HEK293 (cell line): ENCODE measurements at regions not wholly inside any gene's neighbourhood (a gene's known extent, or its start where the extent isn't known, plus 50 kb on each side); places are given as distances from the start of the nearest gene placed in this dataset.

Source experiments
- CTCF ChIA-PET: fragments of 350-600 bp; formaldehyde crosslinking; extraction: SDS; loops from one replicate; lab custom pipeline; 2021; ENCODE audit warnings: antibody characterized with exemption; lab: Yijun Ruan, JAX
- POLR2A ChIA-PET: fragments of 300-600 bp; formaldehyde crosslinking; extraction: SDS; loops from one replicate; lab custom pipeline; 2020; ENCODE audit warnings: antibody characterized with exemption, inconsistent platforms; lab: Yijun Ruan, JAX
- H3K27ac ChIP-seq: fragments of 200-500 bp; sonication (Bioruptor generic); 2 replicates; pipeline ENCODE4 v1.5.1; 2014; ENCODE audit warnings: low read depth, low read length, control low read depth, inconsistent platforms; ENCODE audit errors: extremely low read depth
- H3K36me3 ChIP-seq, 2 experiments: fragments of 200-500 bp in 1 of 2; sonication (Bioruptor generic) in 1 of 2; 1 replicate in 1 of 2; 2 replicates in 1 of 2; pipeline ENCODE4 v1.5.1; 2014 to 2017; ENCODE audit warnings: inconsistent platforms in 2 of 2, low read length in 2 of 2; ENCODE audit not compliant: control insufficient read depth in 2 of 2, insufficient read depth in 1 of 2
- H3K4me1 ChIP-seq: fragments of 200-500 bp; sonication (Bioruptor generic); 2 replicates; pipeline ENCODE4 v1.5.1; 2014; ENCODE audit warnings: mild to moderate bottlenecking, low read length, inconsistent platforms; ENCODE audit not compliant: control insufficient read depth, insufficient read depth
- H3K4me3 ChIP-seq: 2 replicates; pipeline ENCODE4 v1.5.1; 2011; ENCODE audit warnings: low read depth, mild to moderate bottlenecking, control low read depth, low read length, moderate library complexity
- H3K9me3 ChIP-seq: fragments of 200-500 bp; sonication (Bioruptor generic); 2 replicates; pipeline ENCODE4 v1.5.1; 2014; ENCODE audit warnings: low read depth, low read length, inconsistent platforms; ENCODE audit not compliant: control insufficient read depth, insufficient read depth
- ATF2 ChIP-seq: fragments of 450-650 bp; formaldehyde crosslinking; IDR thresholded peaks from 2 replicates; pipeline ENCODE4 v1.5.1; 2016; ENCODE audit warnings: missing biosample characterization, missing genetic modification characterization, low read depth
- BCL11A ChIP-seq: fragments of 450-650 bp; formaldehyde crosslinking; IDR thresholded peaks from 2 replicates; pipeline ENCODE4 v1.5.1; 2016; ENCODE audit warnings: low read depth, missing biosample characterization, missing genetic modification characterization
- ELK4 ChIP-seq: IDR thresholded peaks from 2 replicates; pipeline ENCODE4 v1.6.1; 2011; ENCODE audit warnings: mild to moderate bottlenecking, low read depth, low read length, borderline replicate concordance
- GFI1B ChIP-seq: fragments of 450-650 bp; formaldehyde crosslinking; IDR thresholded peaks from 2 replicates; pipeline ENCODE4 v1.5.1; 2016; ENCODE audit warnings: missing biosample characterization, missing genetic modification characterization
- GLI2 ChIP-seq: fragments of 450-650 bp; formaldehyde crosslinking; IDR thresholded peaks from 2 replicates; pipeline ENCODE4; 2017; ENCODE audit warnings: missing biosample characterization, missing genetic modification characterization, low read depth, borderline replicate concordance
- GLIS1 ChIP-seq: fragments of 450-650 bp; formaldehyde crosslinking; IDR thresholded peaks from 2 replicates; pipeline ENCODE4 v1.5.1; 2016; ENCODE audit warnings: missing biosample characterization, missing genetic modification characterization
- KLF17 ChIP-seq: fragments of 450-650 bp; formaldehyde crosslinking; IDR thresholded peaks from 2 replicates; pipeline ENCODE4 v1.5.1; 2016; ENCODE audit warnings: missing biosample characterization, missing genetic modification characterization
- PRDM1 ChIP-seq: fragments of 450-650 bp; formaldehyde crosslinking; IDR thresholded peaks from 2 replicates; pipeline ENCODE4; 2016; ENCODE audit warnings: missing biosample characterization, missing genetic modification characterization
- SCRT2 ChIP-seq: fragments of 450-650 bp; formaldehyde crosslinking; IDR thresholded peaks from 2 replicates; pipeline ENCODE4 v1.5.1; 2016; ENCODE audit warnings: missing biosample characterization, missing genetic modification characterization
- SETDB1 ChIP-seq: IDR thresholded peaks from one replicate; pipeline ENCODE4 v1.6.1; 2017; ENCODE audit warnings: mild to moderate bottlenecking, low read length, moderate library complexity, mixed read lengths; ENCODE audit not compliant: insufficient read length
- ZNF138 ChIP-seq: fragments of 450-650 bp; formaldehyde crosslinking; IDR thresholded peaks from 2 replicates; pipeline ENCODE4 v1.5.1; 2016; ENCODE audit warnings: missing biosample characterization, missing genetic modification characterization, borderline replicate concordance
- ZNF146 ChIP-seq: fragments of 450-650 bp; formaldehyde crosslinking; IDR thresholded peaks from 2 replicates; pipeline ENCODE4 v1.5.1; 2016; ENCODE audit warnings: missing biosample characterization, missing genetic modification characterization
- ZNF157 ChIP-seq: fragments of 450-650 bp; formaldehyde crosslinking; IDR thresholded peaks from 2 replicates; pipeline ENCODE4 v1.5.1; 2016; ENCODE audit warnings: missing biosample characterization, missing genetic modification characterization
- ZNF175 ChIP-seq: fragments of 450-650 bp; formaldehyde crosslinking; IDR thresholded peaks from 2 replicates; pipeline ENCODE4 v1.5.1; 2016; ENCODE audit warnings: missing biosample characterization, missing genetic modification characterization
- ZNF202 ChIP-seq: fragments of 450-650 bp; formaldehyde crosslinking; IDR thresholded peaks from 2 replicates; pipeline ENCODE4 v1.5.1; 2016; ENCODE audit warnings: missing biosample characterization, missing genetic modification characterization, borderline replicate concordance
- ZNF24 ChIP-seq: fragments of 450-650 bp; formaldehyde crosslinking; IDR thresholded peaks from 2 replicates; pipeline ENCODE4 v1.5.1; 2016; ENCODE audit warnings: missing biosample characterization, missing genetic modification characterization
- ZNF341 ChIP-seq: fragments of 450-650 bp; formaldehyde crosslinking; IDR thresholded peaks from 2 replicates; pipeline ENCODE4; 2016; ENCODE audit warnings: low read depth, missing biosample characterization, missing genetic modification characterization
- ZNF37A ChIP-seq: fragments of 450-650 bp; IDR thresholded peaks from 2 replicates; pipeline ENCODE4 v1.5.1; 2018; ENCODE audit warnings: missing biosample characterization, missing genetic modification characterization
- ZNF398 ChIP-seq: fragments of 450-650 bp; formaldehyde crosslinking; IDR thresholded peaks from 2 replicates; pipeline ENCODE4 v1.5.1; 2017; ENCODE audit warnings: missing biosample characterization, missing genetic modification characterization
- ZNF416 ChIP-seq: fragments of 450-650 bp; formaldehyde crosslinking; IDR thresholded peaks from 2 replicates; pipeline ENCODE4 v1.5.1; 2016; ENCODE audit warnings: missing biosample characterization, missing genetic modification characterization
- ZNF433 ChIP-seq: fragments of 450-650 bp; formaldehyde crosslinking; IDR thresholded peaks from 2 replicates; pipeline ENCODE4 v1.5.1; 2016; ENCODE audit warnings: missing biosample characterization, missing genetic modification characterization, low read depth
- ZNF473 ChIP-seq: fragments of 450-650 bp; formaldehyde crosslinking; IDR thresholded peaks from 2 replicates; pipeline ENCODE4 v1.5.1; 2017; ENCODE audit warnings: missing biosample characterization, missing genetic modification characterization
- ZNF501 ChIP-seq: fragments of 450-650 bp; formaldehyde crosslinking; IDR thresholded peaks from 2 replicates; pipeline ENCODE4 v1.5.1; 2016; ENCODE audit warnings: missing biosample characterization, missing genetic modification characterization
- ZNF555 ChIP-seq: fragments of 450-650 bp; formaldehyde crosslinking; conservative IDR thresholded peaks from 2 replicates; pipeline ENCODE4 v1.5.1; 2017; ENCODE audit warnings: missing biosample characterization, mild to moderate bottlenecking, missing genetic modification characterization, inconsistent platforms
- ZNF660 ChIP-seq: fragments of 450-650 bp; IDR thresholded peaks from 2 replicates; pipeline ENCODE4 v1.5.1; 2018; ENCODE audit warnings: missing biosample characterization, mild to moderate bottlenecking, missing genetic modification characterization
- ZNF701 ChIP-seq: fragments of 450-650 bp; formaldehyde crosslinking; IDR thresholded peaks from 2 replicates; pipeline ENCODE4 v1.5.1; 2016; ENCODE audit warnings: missing biosample characterization, missing genetic modification characterization
- ZNF76 ChIP-seq: fragments of 450-650 bp; formaldehyde crosslinking; IDR thresholded peaks from 2 replicates; pipeline ENCODE4; 2016; ENCODE audit warnings: low read depth, missing biosample characterization, missing genetic modification characterization, borderline replicate concordance
- ZNF792 ChIP-seq: fragments of 450-650 bp; formaldehyde crosslinking; IDR thresholded peaks from 2 replicates; pipeline ENCODE4 v1.5.1; 2016; ENCODE audit warnings: missing biosample characterization, missing genetic modification characterization

- Histone ChIP-seq H3K4me3 (no peak overlapping the region), H3K36me3 (no peaks in the 10 kb centered on the region), H3K4me1 (no peaks in the 10 kb centered on the region), H3K27ac (no peak overlapping the region)
- POLR2A ChIA-PET, result no interaction called here
- TF ChIP-seq KLF17 (tag by site-specific recombination) (no peak), PRDM1 (tag by site-specific recombination) (no peak), ZNF76 (tag by site-specific recombination) (no peak), ATF2 (no peak), BCL11A (no peak), ZNF433 (no peak)
- TF ChIP-seq, all 188 proteins: peak for 0
- H3K9me3 ChIP-seq, result no peaks in the 10 kb centered on the region
- CTCF ChIA-PET, result interaction anchor here (0.6 kb wide), 1 partner anchor 477 kb away, joined by 3 read pairs; no protein-coding TSS in a partner anchor
Measured at GRCh38 chr5:117863586-117864296, 1124.6 kb downstream of the DTWD2 start.

GRCh38 chr5:117860550-117860949 is 1127.8 kb downstream of the DTWD2 start:
- no peak overlapping the region for H3K4me3 ChIP-seq
- CTCF ChIA-PET, result interaction anchor here (0.7 kb wide), 1 partner anchor 322 kb away, joined by 3 read pairs; no protein-coding TSS in a partner anchor
- H3K27ac ChIP-seq, result no peak overlapping the region
- TF ChIP-seq GLI2 (tag by site-specific recombination), result no peak
- no peak for TF ChIP-seq ZNF175 (tag by site-specific recombination)
- TF ChIP-seq ZNF792, result no peak
- no peak for TF ChIP-seq ZNF501
- no peak for TF ChIP-seq SCRT2
- no peak for TF ChIP-seq ZNF202 (tag by site-specific recombination)
- no peak for TF ChIP-seq ELK4
- no peak for TF ChIP-seq ZNF701 (tag by site-specific recombination)
- no peak for TF ChIP-seq ZNF37A (tag by site-specific recombination)
- no peak for TF ChIP-seq GLIS1 (tag by site-specific recombination)
- no peak for TF ChIP-seq GFI1B (tag by site-specific recombination)
- H3K4me1 ChIP-seq, result no peaks in the 10 kb centered on the region
- H3K9me3 ChIP-seq, result no peaks in the 10 kb centered on the region
- no peaks in the 10 kb centered on the region for H3K36me3 ChIP-seq
- POLR2A ChIA-PET, result no interaction called here

- Histone ChIP-seq H3K36me3 (no peaks in the 10 kb centered on the region), H3K9me3 (no peaks in the 10 kb centered on the region), H3K27ac (no peak overlapping the region), H3K4me3 (no peak overlapping the region), H3K4me1 (no peaks in the 10 kb centered on the region)
- CTCF ChIA-PET, result interaction anchor here (0.6 to 0.7 kb wide), 2 partner anchors 11 to 203 kb away, joined by 3 read pairs; no protein-coding TSS in a partner anchor
- TF ChIP-seq ZNF660 (tag by site-specific recombination) (no peak), ZNF202 (tag by site-specific recombination) (no peak), ZNF138 (tag by site-specific recombination) (no peak), ZNF24 (no peak), SETDB1 (no peak), ZNF341 (tag by site-specific recombination) (no peak), ZNF555 (tag by site-specific recombination) (no peak), ZNF416 (tag by site-specific recombination) (no peak), ZNF398 (tag by site-specific recombination) (no peak), ZNF473 (no peak), ZNF157 (tag by site-specific recombination) (no peak), ZNF76 (tag by site-specific recombination) (no peak), ZNF146 (tag by site-specific recombination) (no peak)
- TF ChIP-seq, all 188 proteins: peak for 0
- POLR2A ChIA-PET, result no interaction called here
Measured at GRCh38 chr5:117859176-117859575, 1129.2 kb downstream of the DTWD2 start.
